ENCODE measurements at regions not wholly inside any gene's neighbourhood (a gene's known extent, or its start where the extent isn't known, plus 50 kb on each side); places are given as distances from the start of the nearest gene placed in this dataset.

DNA sequence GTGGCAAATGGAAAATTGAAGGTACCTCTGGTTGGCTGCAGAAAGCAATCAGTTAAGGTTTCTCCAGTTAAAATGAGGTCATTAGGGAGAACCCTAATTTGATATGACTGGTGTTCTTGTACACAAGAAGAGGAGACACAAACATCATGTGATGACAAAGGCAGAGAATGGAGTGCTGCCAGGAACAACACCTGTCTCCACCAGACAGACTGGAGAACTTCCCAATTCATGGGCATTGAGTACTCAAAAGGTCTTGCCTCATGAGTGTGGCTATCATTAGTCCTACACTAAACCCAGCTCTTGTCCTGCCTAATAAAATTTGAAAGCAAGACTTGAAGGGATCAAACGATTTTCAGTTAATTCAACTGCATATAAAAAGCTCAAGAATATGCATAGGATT, 152.6 kb downstream of the PTPN20 start:
- peaks cover 3 to 5% (median 4%) of the 10 kb centered on the region in 3 donors for H3K27me3 Mint-ChIP-seq (ENCODE audit: low read depth in 3 of 3)
- Histone ChIP-seq H3K27me3 (ENCODE audit: control insufficient read depth in 2 of 2, insufficient read depth in 2 of 2, low read length in 2 of 2) (no peaks in the 10 kb centered on the region), H3K4me2 (replicated peaks; ENCODE audit: extremely low read depth, low read length, poor library complexity, severe bottlenecking) (no peak overlapping the region), H3K79me2 (ENCODE audit: insufficient read depth, low read length) (no peaks in the 10 kb centered on the region), H2AFZ (ENCODE audit: insufficient read depth, low read depth, low read length, poor library complexity, severe bottlenecking) (no peak overlapping the region), H3K9ac (ENCODE audit: insufficient read depth, low read length, poor library complexity, severe bottlenecking) (no peak overlapping the region), H3K9me3 (replicated peaks in 1 of 2; ENCODE audit: control insufficient read depth in 1 of 2, insufficient read depth in 1 of 2, low read length in 2 of 2) (no peaks in the 10 kb centered on the region), H3K36me3 (replicated peaks in 1 of 2; ENCODE audit: control insufficient read depth in 1 of 2, insufficient read depth in 2 of 2, low read length in 2 of 2) (no peaks in the 10 kb centered on the region), H3K27ac (ENCODE audit: low read depth in 1 of 2, low read length in 2 of 2) (no peak overlapping the region), H4K20me1 (ENCODE audit: insufficient read depth, low read length) (no peaks in the 10 kb centered on the region), H3K4me3 (replicated peaks in 1 of 3; ENCODE audit: low read depth in 2 of 3, low read length in 3 of 3) (no peak overlapping the region), H3K4me1 (ENCODE audit: control insufficient read depth in 1 of 2, insufficient read depth in 2 of 2, low read length in 2 of 2) (no peaks in the 10 kb centered on the region)
- no peaks in the 10 kb centered on the region for H3K9me3 Mint-ChIP-seq
- no peaks in the 10 kb centered on the region for H3K36me3 Mint-ChIP-seq
- no peak overlapping the region for H3K27ac Mint-ChIP-seq
- intact Hi-C loops (cut with micrococcal nuclease), result no loop called here
- no peak for DNase-seq
- no CpG with 5 or more reads among the region's 1 CpG for WGBS (ENCODE audit: insufficient coverage)
- TF ChIP-seq, protein P1, sequence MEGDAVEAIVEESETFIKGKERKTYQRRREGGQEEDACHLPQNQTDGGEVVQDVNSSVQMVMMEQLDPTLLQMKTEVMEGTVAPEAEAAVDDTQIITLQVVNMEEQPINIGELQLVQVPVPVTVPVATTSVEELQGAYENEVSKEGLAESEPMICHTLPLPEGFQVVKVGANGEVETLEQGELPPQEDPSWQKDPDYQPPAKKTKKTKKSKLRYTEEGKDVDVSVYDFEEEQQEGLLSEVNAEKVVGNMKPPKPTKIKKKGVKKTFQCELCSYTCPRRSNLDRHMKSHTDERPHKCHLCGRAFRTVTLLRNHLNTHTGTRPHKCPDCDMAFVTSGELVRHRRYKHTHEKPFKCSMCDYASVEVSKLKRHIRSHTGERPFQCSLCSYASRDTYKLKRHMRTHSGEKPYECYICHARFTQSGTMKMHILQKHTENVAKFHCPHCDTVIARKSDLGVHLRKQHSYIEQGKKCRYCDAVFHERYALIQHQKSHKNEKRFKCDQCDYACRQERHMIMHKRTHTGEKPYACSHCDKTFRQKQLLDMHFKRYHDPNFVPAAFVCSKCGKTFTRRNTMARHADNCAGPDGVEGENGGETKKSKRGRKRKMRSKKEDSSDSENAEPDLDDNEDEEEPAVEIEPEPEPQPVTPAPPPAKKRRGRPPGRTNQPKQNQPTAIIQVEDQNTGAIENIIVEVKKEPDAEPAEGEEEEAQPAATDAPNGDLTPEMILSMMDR (IDR thresholded peaks at IDR 0.05), result no peak
- no peaks in the 10 kb centered on the region for H3K4me1 Mint-ChIP-seq
- no peak overlapping the region for H3K4me3 Mint-ChIP-seq

DNA sequence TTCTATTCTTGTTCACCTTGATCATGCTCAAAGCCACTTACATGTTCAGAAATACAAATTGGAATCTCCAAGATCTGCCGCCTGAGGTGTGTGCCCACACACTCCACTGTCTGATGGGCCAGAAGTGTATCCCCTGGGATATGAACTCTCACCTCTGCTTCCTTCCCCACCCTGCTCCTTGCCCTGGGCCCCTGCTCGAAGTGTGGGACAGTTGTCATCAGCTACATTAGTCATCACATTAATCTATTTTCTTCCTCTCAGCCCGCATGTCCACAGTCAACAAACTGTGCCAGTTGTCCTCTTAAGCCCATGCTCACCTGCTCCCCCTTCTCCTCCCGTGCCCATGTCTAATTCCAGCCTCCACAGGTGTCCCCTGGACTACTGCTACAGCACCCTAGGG, 154.7 kb downstream of the PTPN20 start:
- Histone ChIP-seq H3K4me2 (replicated peaks; ENCODE audit: extremely low read depth, low read length, poor library complexity, severe bottlenecking) (no peak overlapping the region), H3K79me2 (ENCODE audit: insufficient read depth, low read length) (no peaks in the 10 kb centered on the region), H3K9ac (ENCODE audit: insufficient read depth, low read length, poor library complexity, severe bottlenecking) (no peak overlapping the region), H3K9me3 (replicated peaks in 1 of 2; ENCODE audit: control insufficient read depth in 1 of 2, insufficient read depth in 1 of 2, low read length in 2 of 2) (no peaks in the 10 kb centered on the region), H3K4me1 (ENCODE audit: control insufficient read depth in 1 of 2, insufficient read depth in 2 of 2, low read length in 2 of 2) (no peaks in the 10 kb centered on the region), H2AFZ (ENCODE audit: insufficient read depth, low read depth, low read length, poor library complexity, severe bottlenecking) (no peak overlapping the region), H3K36me3 (replicated peaks in 1 of 2; ENCODE audit: control insufficient read depth in 1 of 2, insufficient read depth in 2 of 2, low read length in 2 of 2) (no peaks in the 10 kb centered on the region), H3K4me3 (replicated peaks in 1 of 3; ENCODE audit: low read depth in 2 of 3, low read length in 3 of 3) (no peak overlapping the region), H4K20me1 (ENCODE audit: insufficient read depth, low read length) (no peaks in the 10 kb centered on the region), H3K27ac (ENCODE audit: low read depth in 1 of 2, low read length in 2 of 2) (no peak overlapping the region), H3K27me3 (ENCODE audit: control insufficient read depth in 2 of 2, insufficient read depth in 2 of 2, low read length in 2 of 2) (no peaks in the 10 kb centered on the region)
- Mint-ChIP-seq H3K9me3 (no peaks in the 10 kb centered on the region), H3K4me1 (no peaks in the 10 kb centered on the region), H3K36me3 (no peaks in the 10 kb centered on the region), H3K27ac (no peak overlapping the region), H3K27me3 (ENCODE audit: low read depth in 3 of 3) (peaks cover 2 to 4% (median 3%) of the 10 kb centered on the region in 3 donors), H3K4me3 (no peak overlapping the region)
- 81% methylated on average over 4 of the region's 4 CpGs for WGBS (ENCODE audit: insufficient coverage)
- DNase-seq, result no peak
- TF ChIP-seq, protein P1 (IDR thresholded peaks at IDR 0.05), result no peak
- intact Hi-C loops (cut with micrococcal nuclease), result no loop called here
